GM23248 (cell line): ENCODE measurements at regions not wholly inside any gene's neighbourhood (a gene's known extent, or its start where the extent isn't known, plus 50 kb on each side); places are given as distances from the start of the nearest gene placed in this dataset.

Source experiments
- DNase-seq: peaks from one replicate; pipeline ENCODE4 v3.0.0-alpha.2; 2015
- H2AFZ ChIP-seq: fragments of 200-600 bp; sonication (generic); 2 replicates; pipeline ENCODE4 v1.6.1; 2016; ENCODE audit warnings: antibody characterized with exemption
- H3F3A ChIP-seq: fragments of 200-600 bp; sonication (generic); 2 replicates; pipeline ENCODE4 v1.6.1; 2016; ENCODE audit warnings: mild to moderate bottlenecking, antibody characterized with exemption, mixed run types; ENCODE audit not compliant: insufficient read depth
- H3K27ac ChIP-seq: fragments of 200-600 bp; sonication (generic); 2 replicates; pipeline ENCODE4 v1.5.1; 2016; ENCODE audit warnings: mild to moderate bottlenecking
- H3K27me3 ChIP-seq: fragments of 200-600 bp; sonication (generic); replicated peaks from 2 replicates; pipeline ENCODE4 v1.6.1; 2016; ENCODE audit warnings: mild to moderate bottlenecking; ENCODE audit not compliant: insufficient read depth
- H3K36me3 ChIP-seq: fragments of 200-600 bp; sonication (generic); 2 replicates; pipeline ENCODE4 v1.6.1; 2016; ENCODE audit warnings: low read depth, mild to moderate bottlenecking
- H3K4me1 ChIP-seq: fragments of 200-600 bp; sonication (generic); 2 replicates; pipeline ENCODE4 v1.6.1; 2016; ENCODE audit warnings: mild to moderate bottlenecking; ENCODE audit not compliant: insufficient read depth
- H3K4me2 ChIP-seq: fragments of 200-600 bp; sonication (generic); one replicate; pipeline ENCODE4 v1.6.1; 2016; ENCODE audit warnings: mild to moderate bottlenecking; ENCODE audit not compliant: unreplicated experiment
- H3K4me3 ChIP-seq: fragments of 200-600 bp; sonication (generic); 2 replicates; pipeline ENCODE4 v1.5.1; 2016; ENCODE audit warnings: mild to moderate bottlenecking
- H3K79me2 ChIP-seq: fragments of 200-600 bp; sonication (generic); 2 replicates; pipeline ENCODE4 v1.6.1; 2016; ENCODE audit warnings: mild to moderate bottlenecking; ENCODE audit not compliant: insufficient read depth
- H3K9ac ChIP-seq: fragments of 200-600 bp; sonication (generic); 2 replicates; pipeline ENCODE4 v1.6.1; 2016; ENCODE audit warnings: mild to moderate bottlenecking
- H3K9me2 ChIP-seq: fragments of 200-600 bp; sonication (generic); 2 replicates; pipeline ENCODE4 v1.6.1; 2016; ENCODE audit warnings: mixed run types, mild to moderate bottlenecking, moderate library complexity; ENCODE audit not compliant: insufficient read depth
- H3K9me3 ChIP-seq: fragments of 200-600 bp; sonication (generic); one replicate; pipeline ENCODE4 v1.6.1; 2017; ENCODE audit warnings: low read depth
- H4K20me1 ChIP-seq: fragments of 200-600 bp; sonication (generic); 2 replicates; pipeline ENCODE4 v1.6.0; 2016; ENCODE audit not compliant: insufficient read depth
- EZH2 ChIP-seq: fragments of 200-600 bp; sonication (generic); IDR thresholded peaks from 2 replicates; pipeline ENCODE4 v1.6.1; 2018; ENCODE audit warnings: antibody characterized with exemption, mild to moderate bottlenecking; ENCODE audit not compliant: insufficient read depth, poor library complexity, severe bottlenecking
- EZH2phosphoT487 ChIP-seq: fragments of 200-600 bp; sonication (generic); IDR thresholded peaks from 2 replicates; pipeline ENCODE4 v1.6.1; 2018; ENCODE audit warnings: antibody characterized with exemption, moderate library complexity, mild to moderate bottlenecking, low read depth; ENCODE audit not compliant: insufficient read depth
- WGBS, 2 experiments: methylation state at CpG; one replicate each; pipeline ENCODE4 v1.1.6; 2015 to 2017; ENCODE audit warnings: low lambda C conversion rate in 2 of 2, low coverage in 1 of 2; ENCODE audit errors: missing lambda C conversion rate in 2 of 2; 5-methylcytosine and 5-hydroxymethylcytosine counted together
- in situ Hi-C: fragments of 300-500 bp; cut with MboI; formaldehyde crosslinking; loops from 2 replicates; pipeline ENCODE4 v1.15.0; 2020

- no peak for DNase-seq
- TF ChIP-seq EZH2phosphoT487 (no peak), EZH2 (no peak)
- no peak overlapping the region for H3K4me2 ChIP-seq
- no peak overlapping the region for H2AFZ ChIP-seq
- no peak overlapping the region for H3K27ac ChIP-seq
- H3K9me3 ChIP-seq = no peaks in the 10 kb centered on the region
- H3K9ac ChIP-seq = no peak overlapping the region
- H3K4me3 ChIP-seq = no peak overlapping the region
- in situ Hi-C loops = no loop called here
- H3K27me3 ChIP-seq = peaks cover 57% of the 10 kb centered on the region
- 63 to 67% methylated on average over 5 of the region's 5 CpGs for WGBS, 2 experiments
- H3K9me2 ChIP-seq = no peaks in the 10 kb centered on the region
- no peaks in the 10 kb centered on the region for H3K4me1 ChIP-seq
- H3F3A ChIP-seq = no peaks in the 10 kb centered on the region
- H4K20me1 ChIP-seq = no peaks in the 10 kb centered on the region
- no peaks in the 10 kb centered on the region for H3K79me2 ChIP-seq
- no peaks in the 10 kb centered on the region for H3K36me3 ChIP-seq
These were observed 73.2 kb upstream of the CDH5 start for GRCh38 chr16:66293207-66293735.

- Histone ChIP-seq H3K79me2 (no peaks in the 10 kb centered on the region), H3F3A (no peaks in the 10 kb centered on the region), H3K9me3 (no peaks in the 10 kb centered on the region), H4K20me1 (no peaks in the 10 kb centered on the region), H3K4me1 (no peaks in the 10 kb centered on the region), H3K4me3 (no peak overlapping the region), H3K9ac (no peak overlapping the region), H3K27ac (no peak overlapping the region), H2AFZ (no peak overlapping the region), H3K9me2 (no peaks in the 10 kb centered on the region), H3K27me3 (peaks cover 51% of the 10 kb centered on the region), H3K4me2 (no peak overlapping the region), H3K36me3 (no peaks in the 10 kb centered on the region)
- TF ChIP-seq EZH2phosphoT487 (no peak), EZH2 (no peak)
- no peak for DNase-seq
- in situ Hi-C loops = no loop called here
- 78 to 85% methylated on average over 15 of the region's 15 CpGs for WGBS, 2 experiments
These were observed 74.1 kb upstream of the CDH5 start for GRCh38 chr16:66292241-66292935.

- Histone ChIP-seq H3K9ac (no peak overlapping the region), H3K9me2 (no peaks in the 10 kb centered on the region), H3K4me3 (no peak overlapping the region), H3K36me3 (no peaks in the 10 kb centered on the region), H3F3A (no peaks in the 10 kb centered on the region), H3K79me2 (no peaks in the 10 kb centered on the region), H3K27me3 (peaks cover 45% of the 10 kb centered on the region), H4K20me1 (no peaks in the 10 kb centered on the region), H2AFZ (no peak overlapping the region), H3K4me1 (no peaks in the 10 kb centered on the region), H3K4me2 (no peak overlapping the region), H3K27ac (no peak overlapping the region), H3K9me3 (no peaks in the 10 kb centered on the region)
- TF ChIP-seq EZH2phosphoT487 (no peak), EZH2 (no peak)
- in situ Hi-C loops = no loop called here
- 65 to 72% methylated on average over 6 of the region's 6 CpGs for WGBS, 2 experiments
- DNase-seq = peak; percentile 43
These were observed 74.7 kb upstream of the CDH5 start for GRCh38 chr16:66291833-66292232.

DNA sequence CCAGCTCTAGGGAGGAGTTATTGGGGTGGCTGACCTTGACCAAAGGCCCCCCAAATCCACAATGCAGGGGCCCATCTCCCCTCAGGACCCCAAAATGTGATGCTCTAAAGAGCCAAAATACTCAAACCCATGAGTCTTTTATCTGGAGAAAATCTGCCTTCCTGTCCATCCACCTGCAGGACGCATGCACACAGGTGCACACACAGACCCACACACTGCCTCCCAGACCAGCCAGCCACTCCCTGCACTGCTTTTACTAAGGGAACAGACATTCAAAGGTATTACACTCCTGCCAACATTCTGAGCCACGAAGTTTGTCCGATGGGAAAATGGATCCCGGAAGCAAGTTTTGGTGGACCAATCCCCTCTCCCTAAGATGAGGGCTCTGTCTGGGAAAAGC is 76.1 kb upstream of the CDH5 start:
- WGBS, 2 experiments = 96 to 98% methylated on average over 4 of the region's 4 CpGs
- Histone ChIP-seq H3K9me3 (no peaks in the 10 kb centered on the region), H3K79me2 (no peaks in the 10 kb centered on the region), H3K27me3 (peaks cover 33% of the 10 kb centered on the region), H3K27ac (no peak overlapping the region), H3F3A (no peaks in the 10 kb centered on the region), H4K20me1 (no peaks in the 10 kb centered on the region), H2AFZ (no peak overlapping the region), H3K4me3 (no peak overlapping the region), H3K4me1 (no peaks in the 10 kb centered on the region), H3K9me2 (no peaks in the 10 kb centered on the region), H3K4me2 (no peak overlapping the region), H3K9ac (no peak overlapping the region), H3K36me3 (no peaks in the 10 kb centered on the region)
- no peak for TF ChIP-seq EZH2phosphoT487
- no peak for TF ChIP-seq EZH2
- no peak for DNase-seq
- in situ Hi-C loops = no loop called here
